Fibroblast of gingiva (primary cell): ENCODE measurements at regions not wholly inside any gene's neighbourhood (a gene's known extent, or its start where the extent isn't known, plus 50 kb on each side); places are given as distances from the start of the nearest gene placed in this dataset.

Source experiments
- DNase-seq: peaks from one replicate; pipeline ENCODE4 v3.0.0-alpha.2; 2011; ENCODE audit warnings: low read depth

GRCh38 chr12:115017346-115017745, 333.4 kb upstream of the TBX3 start:
- DNase-seq = peak; percentile 69

GRCh38 chr12:115013236-115013981, 329.4 kb upstream of the TBX3 start:
- no peak for DNase-seq

GRCh38 chr12:115012861-115013235, 328.9 kb upstream of the TBX3 start:
- no peak for DNase-seq

- no peak for DNase-seq
Observed at GRCh38 chr12:115011703-115012102, 327.7 kb upstream of the TBX3 start.

- DNase-seq = peak; percentile 14
Observed at GRCh38 chr12:115010324-115010995, 326.5 kb upstream of the TBX3 start.

GRCh38 chr12:115008929-115009328, 325.0 kb upstream of the TBX3 start:
- DNase-seq = no peak

- peak; percentile 80 for DNase-seq
Observed at GRCh38 chr12:115004470-115005146, 320.6 kb upstream of the TBX3 start.

- peak; percentile 18 for DNase-seq
Observed at GRCh38 chr12:115002434-115002833, 318.5 kb upstream of the TBX3 start.

GRCh38 chr12:115001571-115002180, 317.7 kb upstream of the TBX3 start:
- no peak for DNase-seq

GRCh38 chr12:115000038-115000437, 316.1 kb upstream of the TBX3 start:
- no peak for DNase-seq

- no peak for DNase-seq
Observed at GRCh38 chr12:114998750-114999128, 314.8 kb upstream of the TBX3 start.

GRCh38 chr12:114998118-114998749, 314.3 kb upstream of the TBX3 start:
- DNase-seq = no peak

- no peak for DNase-seq
Observed at GRCh38 chr12:114996382-114996781, 312.4 kb upstream of the TBX3 start.

- peak; percentile 10 for DNase-seq
Observed at GRCh38 chr12:114995891-114996290, 311.9 kb upstream of the TBX3 start.

GRCh38 chr12:114993165-114993564, 309.2 kb upstream of the TBX3 start:
- no peak for DNase-seq

- no peak for DNase-seq
Observed at GRCh38 chr12:114992443-114992842, 308.5 kb upstream of the TBX3 start.

GRCh38 chr12:114990381-114990780, 306.4 kb upstream of the TBX3 start:
- no peak for DNase-seq

- no peak for DNase-seq
Observed at GRCh38 chr12:114986849-114987248, 302.9 kb upstream of the TBX3 start.

- DNase-seq = no peak
Observed at GRCh38 chr12:114986178-114986714, 302.3 kb upstream of the TBX3 start.

- peak; percentile 89 for DNase-seq
Observed at GRCh38 chr12:114984634-114985061, 300.7 kb upstream of the TBX3 start.

GRCh38 chr12:114982760-114983159, 298.8 kb upstream of the TBX3 start:
- peak; percentile 32 for DNase-seq

- peak; percentile 47 for DNase-seq
Observed at GRCh38 chr12:114981036-114981435, 297.1 kb upstream of the TBX3 start.
